H9 (cell line): ENCODE measurements at regions not wholly inside any gene's neighbourhood (a gene's known extent, or its start where the extent isn't known, plus 50 kb on each side); places are given as distances from the start of the nearest gene placed in this dataset.

ENCODE experiments used
- DNase-seq: peaks from one replicate; pipeline ENCODE4 v3.0.0-alpha.2; 2017
- H2AFZ ChIP-seq: one replicate; pipeline ENCODE4 v1.6.1; 2013; ENCODE audit warnings: mild to moderate bottlenecking, low read length, control low read depth, moderate library complexity
- H2AK5ac ChIP-seq: 2 replicates; pipeline ENCODE4 v1.6.1; 2013; ENCODE audit warnings: low read length, control low read depth, mixed read lengths; ENCODE audit not compliant: insufficient read length
- H2BK120ac ChIP-seq: one replicate; pipeline ENCODE4 v1.6.1; 2013; ENCODE audit warnings: low read depth, mild to moderate bottlenecking, low read length, control low read depth, inconsistent platforms; ENCODE audit not compliant: poor library complexity, severe bottlenecking
- H2BK12ac ChIP-seq: 2 replicates; pipeline ENCODE4 v1.6.1; 2013; ENCODE audit warnings: low read length, control low read depth, mixed read lengths, low read depth; ENCODE audit not compliant: insufficient read length
- H2BK15ac ChIP-seq: 2 replicates; pipeline ENCODE4 v1.6.1; 2013; ENCODE audit warnings: low read depth, low read length, control low read depth
- H2BK20ac ChIP-seq: one replicate; pipeline ENCODE4 v1.6.1; 2013; ENCODE audit warnings: low read depth, mild to moderate bottlenecking, low read length, control low read depth, inconsistent platforms; ENCODE audit not compliant: poor library complexity, severe bottlenecking
- H2BK5ac ChIP-seq: 2 replicates; pipeline ENCODE4 v1.6.1; 2013; ENCODE audit warnings: low read length, control low read depth, mixed read lengths; ENCODE audit not compliant: insufficient read length
- H3K14ac ChIP-seq: 2 replicates; pipeline ENCODE4 v1.6.1; 2013; ENCODE audit warnings: low read length, control low read depth; ENCODE audit not compliant: insufficient read depth
- H3K18ac ChIP-seq: 2 replicates; pipeline ENCODE4 v1.6.1; 2013; ENCODE audit warnings: low read depth, mild to moderate bottlenecking, mixed read lengths, low read length, control low read depth; ENCODE audit not compliant: insufficient read length
- H3K23ac ChIP-seq: 2 replicates; pipeline ENCODE4 v1.6.1; 2013; ENCODE audit warnings: low read length, control low read depth, mixed read lengths, low read depth; ENCODE audit not compliant: insufficient read length
- H3K23me2 ChIP-seq: 2 replicates; pipeline ENCODE4 v1.6.1; 2013; ENCODE audit warnings: low read depth, mild to moderate bottlenecking, mixed read lengths, low read length, control low read depth; ENCODE audit not compliant: insufficient read length, poor library complexity, severe bottlenecking
- H3K27ac ChIP-seq: 2 replicates; pipeline ENCODE4 v1.5.1; 2013; ENCODE audit warnings: low read length, control low read depth, mixed read lengths, low read depth; ENCODE audit not compliant: insufficient read length
- H3K27me3 ChIP-seq: 2 replicates; pipeline ENCODE4 v1.6.1; 2013; ENCODE audit warnings: low read length, control low read depth, inconsistent platforms; ENCODE audit not compliant: insufficient read depth
- H3K4ac ChIP-seq: 2 replicates; pipeline ENCODE4 v1.6.1; 2013; ENCODE audit warnings: low read depth, mild to moderate bottlenecking, control low read depth, inconsistent platforms, low read length, moderate library complexity
- H3K4me1 ChIP-seq: 2 replicates; pipeline ENCODE4 v1.6.1; 2013; ENCODE audit warnings: low read length, control low read depth, inconsistent platforms; ENCODE audit not compliant: insufficient read depth
- H3K4me2 ChIP-seq: 2 replicates; pipeline ENCODE4 v1.6.1; 2013; ENCODE audit warnings: low read length, control low read depth, mixed read lengths; ENCODE audit not compliant: insufficient read length, insufficient read depth
- H3K56ac ChIP-seq: 2 replicates; pipeline ENCODE4 v1.6.1; 2013; ENCODE audit warnings: low read depth, mild to moderate bottlenecking, mixed read lengths, low read length, control low read depth; ENCODE audit not compliant: insufficient read length
- H3K79me1 ChIP-seq: 2 replicates; pipeline ENCODE4 v1.6.1; 2013; ENCODE audit warnings: low read depth, mild to moderate bottlenecking, moderate library complexity, low read length, control low read depth, inconsistent platforms; ENCODE audit not compliant: insufficient read depth, poor library complexity, severe bottlenecking
- H3K79me2 ChIP-seq: 2 replicates; pipeline ENCODE4 v1.6.1; 2013; ENCODE audit warnings: low read length, control low read depth, inconsistent platforms; ENCODE audit not compliant: insufficient read depth
- H3K9ac ChIP-seq: 2 replicates; pipeline ENCODE4 v1.6.1; 2013; ENCODE audit warnings: low read length, control low read depth, mixed read lengths; ENCODE audit not compliant: insufficient read length; ENCODE audit errors: extremely low read depth
- H3K9me3 ChIP-seq: one replicate; pipeline ENCODE4 v1.6.1; 2013; ENCODE audit warnings: low read depth, low read length, inconsistent platforms; ENCODE audit not compliant: control insufficient read depth
- H3T11ph ChIP-seq: one replicate; pipeline ENCODE4 v1.6.1; 2013; ENCODE audit warnings: mild to moderate bottlenecking, low read length, control low read depth, inconsistent platforms
- H4K20me1 ChIP-seq: one replicate; pipeline ENCODE4 v1.6.1; 2013; ENCODE audit not compliant: control insufficient read depth, insufficient read length, insufficient read depth
- H4K5ac ChIP-seq: 2 replicates; pipeline ENCODE4 v1.6.1; 2013; ENCODE audit warnings: low read depth, mild to moderate bottlenecking, mixed read lengths, low read length, control low read depth; ENCODE audit not compliant: insufficient read length
- H4K8ac ChIP-seq: replicated peaks from 2 replicates; pipeline ENCODE4 v1.6.1; 2013; ENCODE audit warnings: low read length, control low read depth, mixed read lengths, low read depth; ENCODE audit not compliant: insufficient read length
- H4K91ac ChIP-seq: 2 replicates; pipeline ENCODE4 v1.6.1; 2013; ENCODE audit warnings: low read depth, mild to moderate bottlenecking, moderate library complexity, mixed read lengths, low read length, control low read depth; ENCODE audit not compliant: insufficient read length
- H3K27ac Mint-ChIP-seq, 3 experiments: 2 replicates in 2 of 3; 3 replicates in 1 of 3; pipeline ENCODE4 v1.8.0; 2020 to 2021; ENCODE audit warnings: mixed read lengths in 3 of 3, mild to moderate bottlenecking in 1 of 3, moderate library complexity in 1 of 3
- H3K27me3 Mint-ChIP-seq: 2 replicates; pipeline ENCODE4 v1.8.0; 2021; ENCODE audit warnings: low read depth, mild to moderate bottlenecking, moderate library complexity, mixed read lengths
- H3K36me3 Mint-ChIP-seq, 3 experiments: 2 replicates in 2 of 3; 3 replicates in 1 of 3; pipeline ENCODE4 v1.8.0; 2020 to 2021; ENCODE audit warnings: low read depth in 3 of 3, mixed read lengths in 3 of 3; ENCODE audit not compliant: insufficient read depth in 1 of 3
- H3K4me1 Mint-ChIP-seq, 2 experiments: 2 replicates each; pipeline ENCODE4 v1.8.0; 2020; ENCODE audit warnings: mixed read lengths in 2 of 2
- H3K4me3 Mint-ChIP-seq, 2 experiments: 2 replicates in 1 of 2; 3 replicates in 1 of 2; pipeline ENCODE4 v1.8.0; 2020 to 2021; ENCODE audit warnings: mild to moderate bottlenecking in 2 of 2, mixed read lengths in 2 of 2, moderate library complexity in 1 of 2
- H3K9me3 Mint-ChIP-seq, 2 experiments: 2 replicates in 1 of 2; 3 replicates in 1 of 2; pipeline ENCODE4 v1.8.0; 2020; ENCODE audit warnings: mild to moderate bottlenecking in 2 of 2, mixed read lengths in 2 of 2, moderate library complexity in 1 of 2
- WGBS: extraction: QIAGEN DNeasy Blood & Tissue Kit; methylation state at CpG from one replicate; pipeline ENCODE4 v1.1.7; 2013; ENCODE audit warnings: missing lambda C conversion rate, low lambda C conversion rate, mixed read lengths; ENCODE audit not compliant: insufficient read length; ENCODE audit errors: extremely low coverage; 5-methylcytosine and 5-hydroxymethylcytosine counted together
- TF ChIP-seq, protein P1 (sequence below): fragments of 200-600 bp; sonication (generic); conservative IDR thresholded peaks from 3 replicates; pipeline ENCODE4 v1.8.0; 2021; ENCODE audit warnings: antibody characterized with exemption, mild to moderate bottlenecking

DNA sequence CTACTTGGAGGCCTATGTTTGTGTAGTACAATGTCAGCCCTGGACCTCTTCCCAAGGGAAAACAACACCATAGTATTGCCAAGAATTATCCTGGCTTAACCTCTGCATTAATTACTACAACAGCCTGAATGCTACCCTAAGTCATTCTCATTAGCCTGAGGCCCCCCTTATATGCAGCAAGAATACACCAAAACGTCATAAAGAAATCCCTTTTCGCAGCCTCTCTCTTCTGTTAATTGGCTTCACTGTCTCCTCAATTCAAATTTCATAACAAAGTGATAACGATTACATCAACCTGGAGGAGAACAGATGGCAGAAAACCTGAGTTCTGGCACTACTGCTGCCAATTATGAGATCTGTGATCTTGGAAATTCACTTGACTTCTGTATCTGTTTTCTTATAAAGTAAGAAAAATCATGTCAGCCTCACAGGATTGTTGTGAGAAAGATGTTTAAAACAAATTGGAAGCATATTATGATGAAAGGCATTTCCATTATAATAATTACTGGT, 1663.1 kb downstream of the STIM2 start:
- Histone ChIP-seq H2AFZ (no peak overlapping the region), H4K20me1 (no peaks in the 10 kb centered on the region), H4K91ac (no peak overlapping the region), H3K4me2 (no peak overlapping the region), H4K5ac (no peak overlapping the region), H3K9me3 (no peaks in the 10 kb centered on the region), H2BK12ac (no peak overlapping the region), H2AK5ac (no peak overlapping the region), H3K79me1 (no peaks in the 10 kb centered on the region), H3K4me1 (no peaks in the 10 kb centered on the region), H3T11ph (no peak overlapping the region), H3K4ac (no peak overlapping the region), H3K14ac (no peak overlapping the region), H3K9ac (no peak overlapping the region), H3K27me3 (no peaks in the 10 kb centered on the region), H3K23me2 (no peaks in the 10 kb centered on the region), H2BK5ac (no peak overlapping the region), H4K8ac (no peak overlapping the region), H3K23ac (no peak overlapping the region), H3K18ac (no peak overlapping the region), H2BK120ac (no peak overlapping the region), H3K27ac (no peak overlapping the region), H2BK20ac (no peak overlapping the region), H3K56ac (no peak overlapping the region), H2BK15ac (no peak overlapping the region), H3K79me2 (no peaks in the 10 kb centered on the region)
- no peak for DNase-seq
- Mint-ChIP-seq H3K4me1 (peaks cover 2 to 3% of the 10 kb centered on the region in 2 experiments; a peak in 2 of 4 replicates), H3K27ac (no peak overlapping the region), H3K9me3 (no peaks in the 10 kb centered on the region), H3K36me3 (no peaks in the 10 kb centered on the region), H3K4me3 (no peak overlapping the region), H3K27me3 (no peaks in the 10 kb centered on the region)
- TF ChIP-seq, protein P1, sequence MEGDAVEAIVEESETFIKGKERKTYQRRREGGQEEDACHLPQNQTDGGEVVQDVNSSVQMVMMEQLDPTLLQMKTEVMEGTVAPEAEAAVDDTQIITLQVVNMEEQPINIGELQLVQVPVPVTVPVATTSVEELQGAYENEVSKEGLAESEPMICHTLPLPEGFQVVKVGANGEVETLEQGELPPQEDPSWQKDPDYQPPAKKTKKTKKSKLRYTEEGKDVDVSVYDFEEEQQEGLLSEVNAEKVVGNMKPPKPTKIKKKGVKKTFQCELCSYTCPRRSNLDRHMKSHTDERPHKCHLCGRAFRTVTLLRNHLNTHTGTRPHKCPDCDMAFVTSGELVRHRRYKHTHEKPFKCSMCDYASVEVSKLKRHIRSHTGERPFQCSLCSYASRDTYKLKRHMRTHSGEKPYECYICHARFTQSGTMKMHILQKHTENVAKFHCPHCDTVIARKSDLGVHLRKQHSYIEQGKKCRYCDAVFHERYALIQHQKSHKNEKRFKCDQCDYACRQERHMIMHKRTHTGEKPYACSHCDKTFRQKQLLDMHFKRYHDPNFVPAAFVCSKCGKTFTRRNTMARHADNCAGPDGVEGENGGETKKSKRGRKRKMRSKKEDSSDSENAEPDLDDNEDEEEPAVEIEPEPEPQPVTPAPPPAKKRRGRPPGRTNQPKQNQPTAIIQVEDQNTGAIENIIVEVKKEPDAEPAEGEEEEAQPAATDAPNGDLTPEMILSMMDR = no peak
- WGBS = no CpG with 5 or more reads among the region's 3 CpGs
